Renal pelvis (tissue), 1 donor: ENCODE measurements at regions not wholly inside any gene's neighbourhood (a gene's known extent, or its start where the extent isn't known, plus 50 kb on each side); places are given as distances from the start of the nearest gene placed in this dataset.

Experiments used
- DNase-seq: peaks from one replicate; pipeline ENCODE4 v3.0.0-alpha.2; 2013

DNA sequence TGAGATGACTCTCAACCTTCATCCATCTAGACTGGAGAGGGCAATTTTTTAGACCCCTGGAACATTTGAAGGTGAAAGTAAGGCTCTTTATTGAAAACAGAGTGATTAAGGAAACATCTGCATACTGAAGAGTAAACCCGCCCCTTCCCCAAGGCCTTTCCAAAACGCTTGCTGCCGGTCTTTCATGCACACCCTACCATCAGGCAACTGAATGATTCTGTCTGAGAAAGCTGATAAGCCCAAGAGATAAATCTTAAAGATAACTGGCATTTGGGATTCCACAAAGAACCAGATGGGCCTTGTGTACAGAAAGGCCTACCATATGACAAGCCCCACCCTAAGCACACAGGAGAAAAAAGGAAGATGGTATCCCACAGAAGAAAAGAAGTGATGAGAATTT lies 54.4 kb upstream of the PIK3R1 start:
- DNase-seq = no peak

DNA sequence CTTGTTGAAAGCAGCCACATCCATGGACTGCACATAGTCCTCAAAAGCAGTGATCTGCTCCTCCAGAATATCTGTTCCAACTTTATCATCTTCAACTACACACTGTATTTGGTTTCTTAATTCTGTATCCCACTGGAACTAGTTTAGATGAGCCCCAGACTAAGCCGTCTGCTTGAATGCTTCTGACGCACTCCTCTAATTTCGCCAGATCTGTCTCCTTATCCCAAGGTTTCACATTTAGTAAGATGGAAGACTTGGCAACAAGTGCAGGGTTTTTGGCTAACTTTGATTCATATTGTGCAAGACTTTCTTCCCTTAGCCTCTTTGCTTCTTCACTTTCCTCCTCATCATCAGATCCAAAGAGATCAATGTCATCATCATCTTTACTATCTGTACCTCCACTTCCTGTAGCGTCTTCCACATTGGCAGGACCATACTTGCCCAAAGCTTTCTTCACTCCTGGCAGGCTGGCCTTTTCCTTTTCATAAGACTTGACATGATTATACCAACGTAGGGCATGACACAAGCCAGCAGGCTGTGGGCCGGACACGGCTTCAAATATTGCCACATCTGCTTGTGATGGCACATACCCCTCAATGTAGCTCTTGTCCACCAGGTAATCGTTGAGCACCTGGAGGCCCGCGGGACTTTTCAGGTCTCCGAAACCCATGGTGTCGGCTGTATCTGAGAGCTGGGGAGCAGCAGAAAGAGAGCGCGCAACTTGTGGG lies 56.2 kb upstream of the PIK3R1 start:
- no peak for DNase-seq

DNA sequence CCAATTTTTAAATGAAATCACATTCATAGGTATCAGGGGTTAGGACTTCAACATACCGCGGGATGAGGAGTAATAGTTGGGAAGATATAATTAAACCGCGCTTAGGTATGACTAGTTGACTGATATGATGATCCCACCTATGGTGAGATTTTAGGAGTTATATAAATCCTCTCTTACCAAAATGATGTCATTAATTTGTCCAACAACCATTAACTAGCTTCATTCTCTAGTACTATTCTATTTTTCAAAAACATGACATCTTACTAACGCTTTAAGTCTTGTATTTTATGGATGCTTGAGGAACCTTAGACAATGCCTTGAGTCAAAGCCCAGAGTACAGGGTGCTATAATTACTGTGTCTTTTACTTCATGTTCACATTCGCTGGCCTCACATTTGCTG lies 59.6 kb upstream of the PIK3R1 start:
- DNase-seq = no peak

DNA sequence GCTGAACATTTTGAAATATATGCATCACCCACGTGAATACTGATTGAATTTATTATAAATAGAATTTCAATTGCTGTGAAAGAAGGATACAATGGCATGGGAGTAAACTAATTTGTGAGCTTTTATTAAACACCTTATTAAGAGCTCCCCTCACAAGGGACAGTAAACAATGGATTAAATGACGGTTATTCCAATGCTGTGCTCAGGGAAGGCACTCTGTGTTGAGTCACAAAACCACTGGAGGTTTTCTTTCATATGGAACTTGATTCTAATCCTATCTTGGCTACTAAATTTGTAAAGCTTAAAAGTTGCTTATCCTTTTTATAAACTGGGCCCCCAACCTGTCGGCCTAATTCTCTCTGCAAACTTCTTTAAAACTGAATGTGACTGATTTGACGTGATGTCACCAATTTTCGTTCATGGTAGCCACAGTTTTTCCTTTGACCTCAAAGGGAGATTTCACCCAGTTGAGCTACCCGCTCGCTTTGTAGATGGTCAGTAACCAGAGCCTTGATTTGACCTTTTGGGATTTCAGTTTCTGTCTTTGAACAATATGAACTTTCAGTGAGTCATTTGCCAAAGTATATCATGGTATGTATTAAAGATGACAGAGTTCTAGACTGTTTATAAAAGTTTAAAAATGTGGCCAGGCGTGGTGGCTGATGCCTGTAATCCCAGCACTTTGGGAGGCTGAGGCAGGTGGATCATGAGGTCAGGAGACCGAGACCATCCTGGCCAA lies 61.3 kb upstream of the PIK3R1 start:
- no peak for DNase-seq

DNA sequence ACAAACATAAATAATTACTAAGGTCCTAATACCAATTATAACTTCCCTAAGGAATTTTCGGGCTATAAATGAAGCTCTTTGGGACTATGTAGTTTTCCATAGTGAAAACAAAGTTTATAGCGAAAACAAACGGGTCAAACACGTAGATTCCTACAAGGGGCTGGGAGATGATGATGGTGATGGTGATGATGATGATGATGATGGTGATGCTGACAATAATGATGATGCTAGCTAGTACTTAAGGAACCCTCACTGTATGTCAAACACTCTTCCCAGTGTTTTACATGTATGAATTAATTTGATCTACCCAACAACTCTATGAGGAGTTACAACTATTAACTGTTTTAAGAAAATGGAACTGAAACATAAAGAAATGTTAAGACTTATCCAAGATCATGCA lies 63.7 kb upstream of the PIK3R1 start:
- no peak for DNase-seq

- no peak for DNase-seq
Measured at GRCh38 chr5:68149189-68149588, 66.4 kb upstream of the PIK3R1 start.

- no peak for DNase-seq
Measured at GRCh38 chr5:68148096-68148495, 67.5 kb upstream of the PIK3R1 start.

GRCh38 chr5:68147659-68148058 lies 67.9 kb upstream of the PIK3R1 start:
- DNase-seq = no peak

DNA sequence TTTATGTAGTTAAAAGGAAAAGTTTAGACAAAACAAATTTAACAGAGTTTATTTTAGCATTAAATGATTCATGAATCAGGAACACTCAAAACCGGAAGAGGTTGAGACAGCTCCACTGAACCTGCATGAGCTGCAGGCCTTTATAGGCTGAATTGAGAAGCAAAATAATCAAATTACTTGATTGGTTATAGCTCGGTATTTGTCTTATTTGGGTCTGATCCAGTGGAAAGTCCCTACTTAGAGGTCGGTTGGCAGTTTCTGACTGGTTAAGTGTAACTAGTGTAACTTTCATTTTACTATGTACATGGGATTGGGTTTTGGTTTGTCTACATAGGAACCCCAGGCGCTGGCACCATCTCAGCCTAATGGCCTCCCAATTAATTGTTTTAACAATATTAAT lies 74.1 kb upstream of the PIK3R1 start:
- no peak for DNase-seq

GRCh38 chr5:68140763-68141162 lies 74.8 kb upstream of the PIK3R1 start:
- DNase-seq = no peak

DNA sequence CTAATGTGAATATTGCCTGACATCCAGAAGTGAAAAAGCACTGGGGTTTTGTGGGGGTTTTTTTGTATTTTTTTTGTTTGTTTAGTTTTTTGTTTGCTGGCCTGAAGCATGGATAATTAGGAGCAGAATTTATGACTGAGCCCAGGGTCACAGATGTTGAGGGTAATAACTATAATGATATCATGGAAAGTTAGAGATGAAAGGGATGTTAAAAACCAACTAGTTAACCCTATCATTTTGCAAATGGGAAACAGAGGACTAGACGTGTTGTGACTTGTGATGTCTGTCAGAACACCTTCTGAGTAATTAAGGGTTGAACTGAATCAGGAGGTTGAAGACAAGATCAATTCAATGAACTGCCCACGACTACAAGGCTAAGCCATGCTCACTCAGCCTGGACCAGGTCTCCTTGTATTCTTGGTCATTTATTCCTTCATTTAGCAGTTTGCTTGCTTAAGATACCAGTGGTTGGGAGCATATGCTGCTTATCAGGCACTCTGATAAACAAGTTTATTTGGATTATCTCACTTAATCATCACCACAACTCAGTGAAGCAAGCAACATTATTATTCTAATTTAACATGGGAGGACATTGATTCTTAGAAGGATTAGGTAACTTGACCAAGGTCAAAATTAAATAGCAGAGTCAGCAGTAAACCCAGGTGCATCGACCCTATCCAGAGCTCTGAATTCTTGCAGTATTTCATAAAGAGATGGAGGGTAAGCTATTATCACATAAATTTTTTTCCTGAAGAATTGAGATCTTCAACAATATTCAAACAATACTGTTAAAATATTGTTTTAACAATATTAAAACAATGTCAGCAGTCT lies 75.7 kb upstream of the PIK3R1 start:
- no peak for DNase-seq

DNA sequence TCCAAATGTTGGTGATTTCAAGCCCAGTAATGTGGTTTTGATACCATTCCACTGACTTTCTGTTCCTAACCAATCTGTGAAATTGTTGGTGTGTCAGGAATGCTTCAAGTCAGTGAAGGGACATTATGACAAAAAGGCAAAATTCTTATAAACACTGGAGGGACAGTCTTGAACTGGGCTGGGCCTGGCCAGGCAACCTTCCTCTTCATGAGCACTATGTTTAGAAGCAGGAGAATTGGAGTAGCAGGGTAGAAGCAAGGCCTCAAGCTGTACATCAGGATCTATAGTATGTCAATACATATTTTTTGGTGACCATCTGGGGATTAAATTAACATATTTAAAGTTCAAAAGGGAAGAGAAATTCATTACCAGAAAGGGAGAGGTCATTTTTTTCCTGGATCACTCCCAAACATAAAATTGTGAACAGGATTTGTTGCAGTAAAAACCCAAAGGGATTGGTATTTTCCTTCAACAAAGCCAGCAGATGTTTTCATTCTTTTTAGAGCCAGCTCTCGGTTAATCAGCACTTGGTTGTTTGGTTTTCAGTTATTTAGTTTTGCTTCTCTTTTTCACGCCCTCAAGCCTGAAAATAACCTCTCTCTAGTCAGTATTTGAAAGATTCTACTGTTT lies 77.9 kb upstream of the PIK3R1 start:
- DNase-seq = no peak

DNA sequence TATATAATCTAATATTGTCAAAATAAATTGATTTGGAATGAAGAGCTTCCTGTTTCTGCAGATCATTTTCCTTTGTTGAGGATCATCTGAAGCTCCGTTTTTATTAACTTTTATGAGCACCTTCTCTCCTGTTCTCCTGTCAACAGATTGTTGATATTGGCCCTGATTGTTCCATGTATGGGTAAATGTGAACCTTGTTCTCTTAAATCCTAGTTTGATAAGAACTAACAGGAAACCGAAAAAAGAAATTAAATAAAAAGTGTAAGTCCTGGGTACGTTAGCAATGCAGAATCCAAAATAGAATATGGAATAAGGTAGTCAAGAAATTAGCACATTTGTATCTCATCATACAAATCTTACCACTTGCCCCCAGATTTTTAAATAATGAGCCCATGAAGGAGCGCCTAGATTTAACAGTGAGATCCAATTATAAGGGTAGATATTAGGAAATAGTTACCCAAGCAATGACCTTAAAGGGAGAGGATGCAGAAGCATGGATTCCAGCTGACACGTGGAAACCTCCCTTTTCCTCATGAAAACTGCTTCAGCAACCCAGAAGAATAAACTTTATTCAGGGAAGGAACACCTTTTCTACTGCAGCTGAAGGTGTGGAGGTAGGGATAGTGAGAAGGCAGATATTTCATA lies 80.8 kb upstream of the PIK3R1 start:
- DNase-seq = no peak

- no peak for DNase-seq
Measured at GRCh38 chr5:68134033-68134668, 81.4 kb upstream of the PIK3R1 start.

- DNase-seq = no peak
Measured at GRCh38 chr5:68130253-68130652, 85.3 kb upstream of the PIK3R1 start.

GRCh38 chr5:68129364-68129763 lies 86.2 kb upstream of the PIK3R1 start:
- DNase-seq = no peak

GRCh38 chr5:68126886-68127285 lies 88.7 kb upstream of the PIK3R1 start:
- DNase-seq = no peak

GRCh38 chr5:68122439-68123328 lies 92.9 kb upstream of the PIK3R1 start:
- no peak for DNase-seq

- DNase-seq = no peak
Measured at GRCh38 chr5:68116868-68117411, 98.6 kb upstream of the PIK3R1 start.

DNA sequence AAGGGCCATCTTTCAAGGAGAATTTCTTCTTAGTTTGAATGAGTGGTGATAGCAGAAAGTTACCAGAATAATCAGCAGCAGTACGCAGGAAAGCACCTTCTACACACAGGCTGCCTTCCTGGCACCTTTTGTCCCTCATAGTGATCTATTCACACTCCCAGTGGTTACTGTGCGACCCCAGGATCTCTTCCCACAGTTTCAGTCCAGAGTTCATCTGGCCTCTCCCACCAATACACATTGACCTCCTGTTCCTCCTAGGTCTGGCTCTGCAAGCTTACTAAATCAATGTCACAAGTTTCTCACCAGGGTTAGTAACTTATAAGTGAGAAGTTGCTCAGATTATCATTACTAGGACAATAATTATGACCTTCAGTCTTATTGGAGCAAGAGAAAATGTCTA lies 99.1 kb upstream of the PIK3R1 start:
- no peak for DNase-seq
